ENCODE measurements at regions not wholly inside any gene's neighbourhood (a gene's known extent, or its start where the extent isn't known, plus 50 kb on each side); places are given as distances from the start of the nearest gene placed in this dataset.
"Not testable (repeated sequence)": the region's sequence is repeated elsewhere in the genome, so short reads cannot be mapped to it uniquely, and the experiment has no call there.

DNA sequence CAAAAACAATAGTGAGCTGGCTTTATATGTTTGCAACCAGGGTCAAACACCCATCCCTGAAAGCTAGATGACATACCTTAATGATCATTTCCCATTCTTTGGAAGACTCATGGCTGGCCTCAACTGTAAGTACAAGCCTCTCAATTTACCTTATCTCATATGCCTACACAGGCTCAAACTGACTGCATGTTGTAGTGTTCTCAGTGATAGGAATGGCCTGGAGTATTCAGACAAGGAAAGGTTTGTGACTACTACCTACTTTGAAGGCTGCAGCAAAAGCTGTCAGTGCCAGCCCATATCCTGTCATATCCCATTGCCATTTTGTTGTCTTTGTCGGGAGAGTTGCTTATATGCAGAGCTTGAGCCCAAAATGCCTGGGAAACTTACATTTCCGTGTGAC lies 205.2 kb upstream of the MOCS1 start:
- intact Hi-C loops (cut with DNase I) = no loop called here
- no peak for ATAC-seq
- Histone ChIP-seq H3K36me3 (ENCODE audit: insufficient read depth in 1 of 2, low read depth in 1 of 2) (no peaks in the 10 kb centered on the region), H3K4me3 (no peak overlapping the region), H3K27me3 (ENCODE audit: insufficient read depth in 3 of 3, low read length in 2 of 3) (peaks cover 0 to 3% (median 0%) of the 10 kb centered on the region in 3 donors), H3K4me1 (no peaks in the 10 kb centered on the region), H3K27ac (no peak overlapping the region), H3K9me3 (no peaks in the 10 kb centered on the region)
- TF ChIP-seq, protein P1, sequence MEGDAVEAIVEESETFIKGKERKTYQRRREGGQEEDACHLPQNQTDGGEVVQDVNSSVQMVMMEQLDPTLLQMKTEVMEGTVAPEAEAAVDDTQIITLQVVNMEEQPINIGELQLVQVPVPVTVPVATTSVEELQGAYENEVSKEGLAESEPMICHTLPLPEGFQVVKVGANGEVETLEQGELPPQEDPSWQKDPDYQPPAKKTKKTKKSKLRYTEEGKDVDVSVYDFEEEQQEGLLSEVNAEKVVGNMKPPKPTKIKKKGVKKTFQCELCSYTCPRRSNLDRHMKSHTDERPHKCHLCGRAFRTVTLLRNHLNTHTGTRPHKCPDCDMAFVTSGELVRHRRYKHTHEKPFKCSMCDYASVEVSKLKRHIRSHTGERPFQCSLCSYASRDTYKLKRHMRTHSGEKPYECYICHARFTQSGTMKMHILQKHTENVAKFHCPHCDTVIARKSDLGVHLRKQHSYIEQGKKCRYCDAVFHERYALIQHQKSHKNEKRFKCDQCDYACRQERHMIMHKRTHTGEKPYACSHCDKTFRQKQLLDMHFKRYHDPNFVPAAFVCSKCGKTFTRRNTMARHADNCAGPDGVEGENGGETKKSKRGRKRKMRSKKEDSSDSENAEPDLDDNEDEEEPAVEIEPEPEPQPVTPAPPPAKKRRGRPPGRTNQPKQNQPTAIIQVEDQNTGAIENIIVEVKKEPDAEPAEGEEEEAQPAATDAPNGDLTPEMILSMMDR (IDR thresholded peaks at IDR 0.05) = no peak
- no peak for DNase-seq
- 73 to 74% (median 73%) methylated on average over 2 of the region's 2 CpGs for WGBS, 3 donors

DNA sequence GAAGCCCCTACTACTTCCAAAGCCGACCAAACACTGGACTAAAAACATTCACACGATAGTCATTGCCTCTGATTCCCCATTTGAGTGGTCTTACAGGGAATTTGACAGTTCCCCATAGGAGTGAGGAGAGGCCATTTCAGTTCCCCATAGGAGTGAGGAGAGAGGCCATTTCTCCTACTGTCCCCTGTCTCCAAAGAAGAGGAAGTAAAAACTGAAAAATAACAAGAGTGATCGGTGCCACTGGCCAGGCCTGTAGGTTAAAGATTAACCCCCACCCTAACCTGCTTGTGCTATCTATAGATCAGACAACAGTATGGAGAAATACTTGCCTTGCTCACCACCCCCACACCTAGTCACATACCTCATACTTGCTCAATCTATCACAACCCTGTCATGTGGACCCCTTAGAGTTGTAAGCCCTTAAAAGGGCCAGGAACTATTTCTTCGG lies 204.0 kb upstream of the MOCS1 start:
- 86 to 88% (median 88%) methylated on average over 4 of the region's 4 CpGs for WGBS, 3 donors
- no peaks in the 10 kb centered on the region for H3K9me3 ChIP-seq
- H3K27ac ChIP-seq = no peak overlapping the region
- H3K27me3 ChIP-seq (ENCODE audit: insufficient read depth in 3 of 3, low read length in 2 of 3) = peaks cover 0 to 3% (median 0%) of the 10 kb centered on the region in 3 donors
- no peak overlapping the region for H3K4me3 ChIP-seq
- H3K36me3 ChIP-seq (ENCODE audit: insufficient read depth in 1 of 2, low read depth in 1 of 2) = no peaks in the 10 kb centered on the region
- intact Hi-C loops (cut with DNase I) = no loop called here
- ATAC-seq = no peak
- DNase-seq = no peak
- no peaks in the 10 kb centered on the region for H3K4me1 ChIP-seq
- TF ChIP-seq, protein P1 (IDR thresholded peaks at IDR 0.05) = no peak

DNA sequence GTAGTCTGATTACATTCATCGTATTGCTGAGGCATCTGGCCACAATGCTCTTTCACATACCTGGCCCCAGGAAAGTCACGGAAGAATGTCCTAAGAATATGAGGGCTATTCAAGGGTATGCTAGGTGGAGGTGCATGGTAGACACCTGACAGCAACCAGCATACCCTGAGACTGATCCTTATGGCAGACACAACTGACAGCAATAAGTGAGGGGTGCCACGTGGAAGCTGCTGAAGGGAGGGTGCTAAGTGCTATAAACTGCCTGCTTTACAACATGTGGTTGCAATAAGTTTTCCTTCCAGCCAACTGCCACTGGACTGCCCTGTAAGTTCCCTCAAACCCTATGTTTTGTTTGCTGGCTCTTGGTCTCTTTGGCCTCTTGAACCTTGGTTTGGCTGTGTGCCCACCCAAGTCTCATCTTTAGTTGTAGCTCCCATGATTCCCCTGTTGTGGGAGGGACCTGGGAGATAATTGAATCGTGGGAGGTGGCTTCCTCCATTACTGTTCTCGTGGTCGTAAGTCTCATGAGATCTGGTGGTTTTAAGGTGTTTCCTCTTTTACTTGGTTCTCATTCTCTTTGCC lies 201.3 kb upstream of the MOCS1 start:
- Histone ChIP-seq H3K27me3 (ENCODE audit: insufficient read depth in 3 of 3, low read length in 2 of 3) (no peaks in the 10 kb centered on the region), H3K4me3 (no peak overlapping the region), H3K9me3 (no peaks in the 10 kb centered on the region), H3K36me3 (ENCODE audit: insufficient read depth in 1 of 2, low read depth in 1 of 2) (no peaks in the 10 kb centered on the region), H3K27ac (no peak overlapping the region), H3K4me1 (no peaks in the 10 kb centered on the region)
- ATAC-seq (no peak), DNase-seq (no peak)
- WGBS, 3 donors = 54 to 61% (median 55%) methylated on average over 6 of the region's 6 CpGs
- TF ChIP-seq, protein P1 (IDR thresholded peaks at IDR 0.05) = no peak
- intact Hi-C loops (cut with DNase I) = no loop called here

DNA sequence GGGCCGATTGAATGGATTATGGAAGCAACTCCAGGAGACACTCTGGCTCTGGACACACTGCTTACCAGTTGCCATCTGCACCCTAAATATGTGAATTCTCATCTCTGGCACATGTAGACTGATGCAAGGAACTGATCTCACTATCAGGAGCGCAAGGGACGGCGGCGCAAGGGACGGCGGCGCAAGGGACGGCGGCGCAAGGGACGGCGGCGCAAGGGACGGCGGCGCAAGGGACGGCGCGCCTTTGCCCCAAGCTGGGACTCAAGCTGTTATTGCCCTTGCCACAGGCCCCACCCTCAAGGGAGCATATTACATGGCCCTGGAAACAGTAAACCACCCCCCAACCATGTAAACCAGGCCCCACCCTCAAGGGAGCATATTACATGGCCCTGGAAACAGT lies 199.7 kb upstream of the MOCS1 start:
- H3K4me1 ChIP-seq; H3K27ac ChIP-seq; intact Hi-C loops (cut with DNase I); H3K4me3 ChIP-seq; H3K9me3 ChIP-seq; H3K27me3 ChIP-seq (ENCODE audit: insufficient read depth in 3 of 3, low read length in 2 of 3); H3K36me3 ChIP-seq (ENCODE audit: insufficient read depth in 1 of 2, low read depth in 1 of 2); ATAC-seq; DNase-seq: not testable (repeated sequence)
- 93 to 97% (median 95%) methylated on average over 19 to 20 of the region's 20 CpGs for WGBS, 3 donors

DNA sequence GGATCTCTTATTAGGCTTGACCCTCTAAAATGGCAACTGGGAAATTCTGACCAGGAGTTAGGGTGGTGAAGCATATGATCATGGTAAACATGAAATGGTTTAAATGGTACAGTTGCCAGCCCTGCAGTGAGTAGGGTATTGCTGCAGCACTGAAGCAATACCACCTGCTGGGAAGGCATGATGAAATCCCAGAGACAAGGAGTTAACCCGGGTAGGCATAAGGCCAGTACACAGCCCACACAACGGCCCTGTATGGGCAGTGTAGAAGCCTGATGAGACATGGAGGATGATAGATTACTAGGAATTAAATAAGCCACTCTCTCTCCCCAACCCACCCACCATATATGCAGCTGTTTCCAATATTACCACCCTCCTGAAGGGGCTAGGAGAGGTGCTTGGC lies 197.4 kb upstream of the MOCS1 start:
- Histone ChIP-seq H3K4me1 (no peaks in the 10 kb centered on the region), H3K27ac (no peak overlapping the region), H3K27me3 (ENCODE audit: insufficient read depth in 3 of 3, low read length in 2 of 3) (no peaks in the 10 kb centered on the region), H3K4me3 (no peak overlapping the region), H3K9me3 (no peaks in the 10 kb centered on the region), H3K36me3 (ENCODE audit: insufficient read depth in 1 of 2, low read depth in 1 of 2) (no peaks in the 10 kb centered on the region)
- WGBS, 3 donors = 48 to 71% (median 54%) methylated on average over 2 of the region's 2 CpGs
- ATAC-seq (no peak), DNase-seq (no peak)
- TF ChIP-seq, protein P1 (IDR thresholded peaks at IDR 0.05) = no peak
- intact Hi-C loops (cut with DNase I) = no loop called here

Data from psoas muscle (tissue), 7 donors.